Transverse colon (tissue), 4 donors: ENCODE measurements at regions not wholly inside any gene's neighbourhood (a gene's known extent, or its start where the extent isn't known, plus 50 kb on each side); places are given as distances from the start of the nearest gene placed in this dataset.

Source experiments
- EP300 ChIP-seq: sonication (generic); formaldehyde crosslinking; IDR thresholded peaks from one replicate; pipeline ENCODE4 v1.6.1; 2017; ENCODE audit warnings: antibody characterized with exemption, low read depth
- POLR2AphosphoS5 ChIP-seq, 3 donors: sonication (generic); formaldehyde crosslinking; IDR thresholded peaks; one replicate each; pipeline ENCODE4 v1.6.1; 2016; ENCODE audit warnings: antibody characterized with exemption in 3 of 3
- TF ChIP-seq, protein P1 (sequence below), 5 experiments: fragments of 200-600 bp in 3 of 5; fragments of 450-650 bp in 2 of 5; sonication (generic) in 3 of 5; IDR thresholded peaks; 1 replicate in 2 of 5; 2 replicates in 3 of 5; pipeline ENCODE4 v1.5.1; 2016 to 2017; ENCODE audit warnings: antibody characterized with exemption in 5 of 5, inconsistent platforms in 3 of 5, mild to moderate bottlenecking in 2 of 5, moderate library complexity in 1 of 5

DNA sequence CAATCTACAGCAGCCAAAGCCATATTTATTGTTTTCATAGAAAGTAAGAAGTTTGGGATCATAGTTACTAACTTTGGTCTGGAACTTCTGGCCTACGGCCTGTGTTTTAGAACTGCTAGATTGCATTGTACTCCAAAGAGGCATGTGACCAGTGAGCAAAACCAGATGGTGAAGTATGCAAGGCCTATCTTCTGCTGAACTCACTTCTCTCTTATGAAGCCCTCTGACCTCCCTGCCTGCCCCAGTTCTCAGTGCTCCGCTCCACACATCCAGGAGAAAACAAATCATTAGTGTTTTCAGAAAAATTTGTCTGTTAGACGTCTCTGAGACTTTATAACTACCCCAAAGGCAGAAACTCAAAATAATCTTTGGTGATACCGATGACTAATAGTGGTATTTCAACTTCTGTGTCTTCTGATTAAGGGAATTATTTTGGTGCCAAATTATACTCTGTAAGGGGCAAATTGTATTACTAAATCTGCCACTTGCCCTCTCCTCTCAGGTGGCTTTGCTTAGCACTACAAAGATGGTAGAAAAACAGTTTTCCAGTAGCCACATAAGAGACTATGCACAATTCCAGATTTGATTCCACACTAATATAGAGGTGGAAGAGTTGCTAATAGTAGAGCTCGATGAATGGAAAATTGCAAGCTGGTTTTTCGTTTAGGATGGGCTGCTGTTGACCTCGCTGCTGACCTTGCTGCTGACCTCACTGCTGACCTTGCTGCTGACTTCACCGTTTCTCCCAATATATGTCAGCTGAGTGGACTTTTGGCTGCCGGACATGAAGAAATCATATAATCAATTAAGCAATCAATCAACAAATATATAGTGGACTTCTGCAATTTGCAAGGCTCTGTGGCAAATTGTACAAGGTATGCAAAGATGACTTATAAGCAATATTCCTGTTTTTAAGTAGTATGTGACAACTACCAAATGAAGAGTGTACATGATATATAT is 147.5 kb downstream of the KITLG start:
- TF ChIP-seq, protein P1, sequence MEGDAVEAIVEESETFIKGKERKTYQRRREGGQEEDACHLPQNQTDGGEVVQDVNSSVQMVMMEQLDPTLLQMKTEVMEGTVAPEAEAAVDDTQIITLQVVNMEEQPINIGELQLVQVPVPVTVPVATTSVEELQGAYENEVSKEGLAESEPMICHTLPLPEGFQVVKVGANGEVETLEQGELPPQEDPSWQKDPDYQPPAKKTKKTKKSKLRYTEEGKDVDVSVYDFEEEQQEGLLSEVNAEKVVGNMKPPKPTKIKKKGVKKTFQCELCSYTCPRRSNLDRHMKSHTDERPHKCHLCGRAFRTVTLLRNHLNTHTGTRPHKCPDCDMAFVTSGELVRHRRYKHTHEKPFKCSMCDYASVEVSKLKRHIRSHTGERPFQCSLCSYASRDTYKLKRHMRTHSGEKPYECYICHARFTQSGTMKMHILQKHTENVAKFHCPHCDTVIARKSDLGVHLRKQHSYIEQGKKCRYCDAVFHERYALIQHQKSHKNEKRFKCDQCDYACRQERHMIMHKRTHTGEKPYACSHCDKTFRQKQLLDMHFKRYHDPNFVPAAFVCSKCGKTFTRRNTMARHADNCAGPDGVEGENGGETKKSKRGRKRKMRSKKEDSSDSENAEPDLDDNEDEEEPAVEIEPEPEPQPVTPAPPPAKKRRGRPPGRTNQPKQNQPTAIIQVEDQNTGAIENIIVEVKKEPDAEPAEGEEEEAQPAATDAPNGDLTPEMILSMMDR (IDR thresholded peaks at IDR 0.05) = no peak
- TF ChIP-seq POLR2AphosphoS5 (IDR thresholded peaks at IDR 0.05) (no peak), EP300 (no peak)
